ACC112 (cell line): ENCODE measurements at regions not wholly inside any gene's neighbourhood (a gene's known extent, or its start where the extent isn't known, plus 50 kb on each side); places are given as distances from the start of the nearest gene placed in this dataset.

ENCODE experiments used
- H2AFZ ChIP-seq: fragments of 200-600 bp; sonication (generic); one replicate; pipeline ENCODE4 v1.6.0; 2017; ENCODE audit warnings: antibody characterized with exemption, low read length; ENCODE audit not compliant: unreplicated experiment
- H3K27ac ChIP-seq: fragments of 200-600 bp; sonication (generic); 2 replicates; pipeline ENCODE4 v1.5.1; 2014; ENCODE audit warnings: low read depth, mild to moderate bottlenecking, antibody characterized with exemption, low read length, moderate library complexity
- H3K27me3 ChIP-seq: fragments of 200-600 bp; sonication (generic); 2 replicates; pipeline ENCODE4 v1.6.1; 2014; ENCODE audit warnings: mild to moderate bottlenecking, antibody characterized with exemption, low read length, moderate library complexity, mixed read lengths; ENCODE audit not compliant: insufficient read depth
- H3K36me3 ChIP-seq: fragments of 200-600 bp; sonication (generic); 2 replicates; pipeline ENCODE4 v1.6.1; 2016; ENCODE audit warnings: mild to moderate bottlenecking, antibody characterized with exemption, low read length, moderate library complexity, mixed read lengths; ENCODE audit not compliant: insufficient read depth
- H3K4me1 ChIP-seq: fragments of 200-600 bp; sonication (generic); one replicate; pipeline ENCODE4 v1.6.1; 2016; ENCODE audit warnings: low read length, mixed read lengths; ENCODE audit not compliant: insufficient read depth, unreplicated experiment, control insufficient read depth
- H3K4me3 ChIP-seq: fragments of 200-600 bp; sonication (generic); 2 replicates; pipeline ENCODE4 v1.5.1; 2014; ENCODE audit warnings: mild to moderate bottlenecking, low read depth, low read length
- H3K79me2 ChIP-seq: fragments of 200-600 bp; sonication (generic); one replicate; pipeline ENCODE4 v1.6.0; 2016; ENCODE audit warnings: low read length; ENCODE audit not compliant: control insufficient read depth, unreplicated experiment, insufficient read depth

DNA sequence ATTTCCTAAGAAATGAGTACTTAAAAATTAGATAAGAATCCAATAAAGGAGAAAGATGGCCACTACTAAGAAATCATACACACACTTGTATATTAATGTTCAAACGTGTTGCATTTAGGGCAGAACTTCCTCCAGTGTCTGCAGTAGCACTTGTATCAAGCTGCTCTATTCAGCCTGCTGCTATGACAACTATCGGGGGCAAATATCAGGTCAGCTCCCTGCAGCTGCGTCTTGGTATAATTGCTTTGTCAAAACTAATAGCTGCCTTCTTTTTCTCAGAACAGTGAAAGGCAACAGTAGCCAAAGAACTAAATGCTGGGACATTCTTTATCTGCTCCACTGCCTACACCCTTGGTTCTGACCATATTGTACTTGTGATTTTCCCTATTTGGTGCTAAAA lies 300.7 kb downstream of the NOL4 start:
- Histone ChIP-seq H3K27ac (no peak overlapping the region), H3K4me1 (no peaks in the 10 kb centered on the region), H3K79me2 (no peaks in the 10 kb centered on the region), H2AFZ (no peak overlapping the region), H3K4me3 (no peak overlapping the region), H3K36me3 (no peaks in the 10 kb centered on the region), H3K27me3 (no peaks in the 10 kb centered on the region)

- no peaks in the 10 kb centered on the region for H3K79me2 ChIP-seq
- no peaks in the 10 kb centered on the region for H3K27me3 ChIP-seq
- H3K4me1 ChIP-seq: no peaks in the 10 kb centered on the region
- H3K27ac ChIP-seq: no peak overlapping the region
- no peak overlapping the region for H2AFZ ChIP-seq
- no peak overlapping the region for H3K4me3 ChIP-seq
- no peaks in the 10 kb centered on the region for H3K36me3 ChIP-seq
Measured at GRCh38 chr18:33918571-33918970, 306.1 kb downstream of the NOL4 start.

DNA sequence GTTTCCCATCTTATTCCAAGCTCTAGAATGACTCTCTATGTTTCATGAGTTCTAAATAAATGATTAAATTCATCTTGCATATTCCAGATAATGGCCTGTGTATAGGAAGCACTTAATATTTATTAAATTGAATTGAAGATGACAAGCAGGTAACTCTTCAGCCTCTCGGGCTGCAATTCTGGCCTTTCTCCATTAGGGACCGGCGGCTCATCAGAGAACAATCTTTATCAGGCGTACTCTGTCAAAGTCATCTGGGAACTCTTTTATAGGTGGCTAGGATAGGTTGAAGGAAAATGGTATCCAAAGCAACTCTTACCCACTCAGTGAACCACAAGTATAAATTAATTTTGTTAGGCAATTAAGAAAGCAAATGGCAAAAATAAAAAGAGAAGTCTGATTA lies 308.5 kb downstream of the NOL4 start:
- no peak overlapping the region for H2AFZ ChIP-seq
- no peaks in the 10 kb centered on the region for H3K4me1 ChIP-seq
- no peaks in the 10 kb centered on the region for H3K27me3 ChIP-seq
- H3K36me3 ChIP-seq: no peaks in the 10 kb centered on the region
- no peak overlapping the region for H3K27ac ChIP-seq
- H3K79me2 ChIP-seq: no peaks in the 10 kb centered on the region
- no peak overlapping the region for H3K4me3 ChIP-seq

GRCh38 chr18:33914399-33914798 lies 310.3 kb downstream of the NOL4 start:
- no peaks in the 10 kb centered on the region for H3K36me3 ChIP-seq
- H3K4me3 ChIP-seq: no peak overlapping the region
- H3K27ac ChIP-seq: no peak overlapping the region
- H3K27me3 ChIP-seq: no peaks in the 10 kb centered on the region
- no peaks in the 10 kb centered on the region for H3K4me1 ChIP-seq
- no peak overlapping the region for H2AFZ ChIP-seq
- H3K79me2 ChIP-seq: no peaks in the 10 kb centered on the region

DNA sequence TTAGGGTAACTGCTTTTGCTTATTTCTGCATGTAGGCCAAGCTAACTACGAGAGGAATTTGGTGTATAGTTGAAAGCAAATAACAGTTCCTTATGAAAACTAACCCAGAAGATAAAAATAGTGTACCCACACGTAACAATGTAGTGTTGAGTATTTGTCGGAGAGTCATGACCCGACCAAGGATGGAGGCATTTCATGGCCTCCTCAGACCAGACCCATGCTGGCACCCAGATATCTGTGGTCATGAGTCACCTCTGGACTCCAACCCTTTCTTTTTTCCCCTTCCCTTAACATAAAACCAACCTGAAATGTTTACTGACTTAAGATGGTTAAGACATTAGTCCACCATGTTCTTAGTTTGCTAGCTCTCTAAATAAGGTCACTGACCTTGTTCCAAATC lies 318.7 kb downstream of the NOL4 start:
- Histone ChIP-seq H3K4me1 (no peaks in the 10 kb centered on the region), H3K27ac (no peak overlapping the region), H3K36me3 (no peaks in the 10 kb centered on the region), H3K27me3 (no peaks in the 10 kb centered on the region), H3K79me2 (no peaks in the 10 kb centered on the region), H3K4me3 (no peak overlapping the region), H2AFZ (no peak overlapping the region)

- Histone ChIP-seq H3K79me2 (no peaks in the 10 kb centered on the region), H3K27ac (no peak overlapping the region), H3K36me3 (no peaks in the 10 kb centered on the region), H2AFZ (no peak overlapping the region), H3K27me3 (no peaks in the 10 kb centered on the region), H3K4me3 (no peak overlapping the region), H3K4me1 (no peaks in the 10 kb centered on the region)
Measured at GRCh38 chr18:33901894-33902512, 322.7 kb downstream of the NOL4 start.

DNA sequence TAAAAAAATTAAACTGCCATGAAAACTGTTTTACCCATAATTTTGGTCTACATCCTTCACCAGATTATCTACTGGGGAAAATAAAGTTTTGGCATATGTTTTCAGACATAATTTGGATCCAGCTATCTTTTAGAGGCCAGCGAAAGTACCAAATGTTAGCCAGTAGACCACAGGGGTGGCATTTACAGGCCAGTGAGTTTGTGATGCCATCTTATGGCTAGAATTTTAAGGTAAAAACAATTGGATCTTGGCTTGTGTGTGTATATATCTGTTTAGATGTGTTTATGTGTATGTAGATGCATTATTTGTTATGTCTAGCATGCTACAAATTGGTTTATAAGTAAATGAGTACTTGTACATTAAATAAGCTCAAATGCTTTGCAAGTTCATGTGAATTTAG lies 322.6 kb downstream of the ASXL3 start:
- no peaks in the 10 kb centered on the region for H3K4me1 ChIP-seq

GRCh38 chr18:33898427-33898826 lies 320.4 kb downstream of the ASXL3 start:
- no peak overlapping the region for H3K27ac ChIP-seq
- no peaks in the 10 kb centered on the region for H3K79me2 ChIP-seq
- no peaks in the 10 kb centered on the region for H3K36me3 ChIP-seq
- no peaks in the 10 kb centered on the region for H3K4me1 ChIP-seq
- no peak overlapping the region for H3K4me3 ChIP-seq
- no peak overlapping the region for H2AFZ ChIP-seq
- H3K27me3 ChIP-seq: no peaks in the 10 kb centered on the region

More for the DNA sequence above, 322.6 kb downstream of the ASXL3 start:
- Histone ChIP-seq H3K79me2 (no peaks in the 10 kb centered on the region), H2AFZ (no peak overlapping the region), H3K27ac (no peak overlapping the region), H3K4me3 (no peak overlapping the region), H3K36me3 (no peaks in the 10 kb centered on the region), H3K27me3 (no peaks in the 10 kb centered on the region)

DNA sequence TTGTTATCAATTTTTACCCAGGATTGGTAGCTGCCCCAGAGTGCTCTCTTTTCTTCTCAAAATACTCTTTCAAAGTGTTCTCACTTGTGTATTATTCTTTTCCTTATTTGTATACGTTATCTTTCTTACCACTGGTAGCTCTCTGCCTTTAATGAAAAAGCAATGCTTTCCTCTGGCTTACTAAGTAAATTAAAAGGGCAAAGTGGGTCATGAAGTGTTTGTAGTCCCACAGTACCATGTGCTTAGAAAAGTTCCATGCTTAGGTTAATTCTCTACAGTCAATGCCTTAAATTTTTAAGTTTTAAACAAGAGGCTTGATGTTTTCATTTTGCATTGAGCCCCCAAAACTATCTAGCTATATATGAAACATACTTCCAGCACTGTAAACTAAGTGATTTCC lies 300.2 kb downstream of the ASXL3 start:
- H2AFZ ChIP-seq: no peak overlapping the region
- H3K4me3 ChIP-seq: no peak overlapping the region
- H3K36me3 ChIP-seq: no peaks in the 10 kb centered on the region
- H3K4me1 ChIP-seq: no peaks in the 10 kb centered on the region
- H3K27ac ChIP-seq: no peak overlapping the region
- no peaks in the 10 kb centered on the region for H3K79me2 ChIP-seq
- H3K27me3 ChIP-seq: no peaks in the 10 kb centered on the region

DNA sequence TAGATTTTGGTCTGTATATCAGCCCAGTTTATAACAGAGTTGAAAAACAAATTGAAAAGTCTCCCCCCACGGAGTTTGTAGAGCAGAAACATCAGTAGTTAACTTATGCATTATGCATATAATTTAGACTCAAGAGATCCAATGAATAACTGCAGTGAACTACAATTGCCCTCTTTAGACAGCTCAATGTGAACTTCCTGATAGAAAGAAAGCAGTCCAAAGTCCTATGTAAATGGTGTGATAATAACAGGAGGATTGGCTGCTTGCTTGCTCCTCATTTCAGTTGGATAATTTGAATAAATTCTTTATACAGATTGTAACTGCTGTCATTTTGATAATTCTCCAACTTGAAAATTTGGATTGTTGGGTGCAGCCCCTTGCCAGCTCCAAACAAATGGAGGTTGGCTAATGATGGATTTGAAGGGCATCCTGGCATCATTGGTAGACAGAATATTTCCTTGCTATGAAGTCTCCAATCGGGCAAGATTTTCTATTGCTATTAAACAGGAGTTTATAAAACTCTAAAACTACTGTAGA lies 297.1 kb downstream of the ASXL3 start:
- Histone ChIP-seq H3K27ac (no peak overlapping the region), H3K4me1 (no peaks in the 10 kb centered on the region)

GRCh38 chr18:33873112-33873511 lies 295.1 kb downstream of the ASXL3 start:
- Histone ChIP-seq H3K4me3 (no peak overlapping the region), H2AFZ (no peak overlapping the region), H3K79me2 (no peaks in the 10 kb centered on the region), H3K36me3 (no peaks in the 10 kb centered on the region), H3K27me3 (no peaks in the 10 kb centered on the region), H3K27ac (no peak overlapping the region), H3K4me1 (no peaks in the 10 kb centered on the region)

More for the DNA sequence above, 297.1 kb downstream of the ASXL3 start:
- Histone ChIP-seq H2AFZ (no peak overlapping the region), H3K4me3 (no peak overlapping the region), H3K27me3 (no peaks in the 10 kb centered on the region), H3K36me3 (no peaks in the 10 kb centered on the region), H3K79me2 (no peaks in the 10 kb centered on the region)
